ENCODE measurements at regions not wholly inside any gene's neighbourhood (a gene's known extent, or its start where the extent isn't known, plus 50 kb on each side); places are given as distances from the start of the nearest gene placed in this dataset.

DNA sequence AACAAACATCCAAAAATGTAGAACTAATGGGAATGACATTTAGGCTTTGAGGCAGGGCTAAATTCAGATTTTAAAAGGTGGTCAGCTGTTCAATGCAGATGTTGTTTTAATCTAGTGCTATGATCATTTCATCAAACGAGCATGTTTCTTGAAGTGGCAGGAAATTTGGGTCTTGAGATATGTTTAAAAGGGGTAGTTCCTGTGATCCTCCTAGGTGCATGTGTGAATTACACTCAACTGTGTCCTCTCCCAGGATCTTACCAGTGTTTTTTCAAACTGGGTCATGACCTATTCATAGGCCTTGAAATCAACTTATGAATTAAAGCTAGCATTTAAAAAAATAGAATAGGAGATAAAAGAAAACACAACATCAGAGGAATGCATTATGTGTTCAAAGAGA is 57.4 kb upstream of the ACMSD start:
- no peak for TF ChIP-seq CTCF (IDR thresholded peaks at IDR 0.05)
- TF ChIP-seq POLR2AphosphoS5 (IDR thresholded peaks at IDR 0.05; ENCODE audit: low read depth, low read length): no peak
- TF ChIP-seq SIN3A (IDR thresholded peaks at IDR 0.05; ENCODE audit: borderline replicate concordance, insufficient read depth, low read depth, low read length): no peak
- TF ChIP-seq, protein P1, sequence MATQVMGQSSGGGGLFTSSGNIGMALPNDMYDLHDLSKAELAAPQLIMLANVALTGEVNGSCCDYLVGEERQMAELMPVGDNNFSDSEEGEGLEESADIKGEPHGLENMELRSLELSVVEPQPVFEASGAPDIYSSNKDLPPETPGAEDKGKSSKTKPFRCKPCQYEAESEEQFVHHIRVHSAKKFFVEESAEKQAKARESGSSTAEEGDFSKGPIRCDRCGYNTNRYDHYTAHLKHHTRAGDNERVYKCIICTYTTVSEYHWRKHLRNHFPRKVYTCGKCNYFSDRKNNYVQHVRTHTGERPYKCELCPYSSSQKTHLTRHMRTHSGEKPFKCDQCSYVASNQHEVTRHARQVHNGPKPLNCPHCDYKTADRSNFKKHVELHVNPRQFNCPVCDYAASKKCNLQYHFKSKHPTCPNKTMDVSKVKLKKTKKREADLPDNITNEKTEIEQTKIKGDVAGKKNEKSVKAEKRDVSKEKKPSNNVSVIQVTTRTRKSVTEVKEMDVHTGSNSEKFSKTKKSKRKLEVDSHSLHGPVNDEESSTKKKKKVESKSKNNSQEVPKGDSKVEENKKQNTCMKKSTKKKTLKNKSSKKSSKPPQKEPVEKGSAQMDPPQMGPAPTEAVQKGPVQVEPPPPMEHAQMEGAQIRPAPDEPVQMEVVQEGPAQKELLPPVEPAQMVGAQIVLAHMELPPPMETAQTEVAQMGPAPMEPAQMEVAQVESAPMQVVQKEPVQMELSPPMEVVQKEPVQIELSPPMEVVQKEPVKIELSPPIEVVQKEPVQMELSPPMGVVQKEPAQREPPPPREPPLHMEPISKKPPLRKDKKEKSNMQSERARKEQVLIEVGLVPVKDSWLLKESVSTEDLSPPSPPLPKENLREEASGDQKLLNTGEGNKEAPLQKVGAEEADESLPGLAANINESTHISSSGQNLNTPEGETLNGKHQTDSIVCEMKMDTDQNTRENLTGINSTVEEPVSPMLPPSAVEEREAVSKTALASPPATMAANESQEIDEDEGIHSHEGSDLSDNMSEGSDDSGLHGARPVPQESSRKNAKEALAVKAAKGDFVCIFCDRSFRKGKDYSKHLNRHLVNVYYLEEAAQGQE (IDR thresholded peaks at IDR 0.05; ENCODE audit: insufficient read depth in 1 of 2, low read depth in 2 of 2, low read length in 1 of 2): no peak
- no peak for TF ChIP-seq TCF7L2 (IDR thresholded peaks at IDR 0.05; ENCODE audit: low read depth, low read length)
- no peaks in the 10 kb centered on the region for H3K36me3 ChIP-seq (ENCODE audit: control insufficient read depth, insufficient read depth, low read length)
- no peaks in the 10 kb centered on the region for H3K4me1 ChIP-seq (ENCODE audit: control insufficient read depth, insufficient read depth, low read length)
- ATAC-seq: no peak
- no peak overlapping the region for H3K4me3 ChIP-seq (ENCODE audit: low read depth in 2 of 2, low read length in 2 of 2)
- intact Hi-C loops (cut with micrococcal nuclease; ENCODE audit: unreplicated experiment) (no loop called here), in situ Hi-C loops (cut with HindIII; ENCODE audit: low pct_unique_long_range_greater_than_20kb, low sequenced_read_pairs) (no loop called here)
- no peak for DNase-seq (ENCODE audit: low read depth, low spot score)
- CTCF ChIA-PET: no interaction called here
- no peaks in the 10 kb centered on the region for H3K9me3 ChIP-seq (ENCODE audit: control insufficient read depth, insufficient read depth, low read depth, low read length)
- H3K27ac ChIP-seq (ENCODE audit: low read length): no peak overlapping the region
- BruUV-seq (replicated peaks): no TSS peak
- POLR2A ChIA-PET: no interaction called here
- H3K27me3 ChIP-seq (ENCODE audit: control insufficient read depth, insufficient read depth, low read length): peaks cover 10% of the 10 kb centered on the region

- CTCF ChIA-PET: no interaction called here
These were observed 56.3 kb upstream of the ACMSD start for GRCh38 chr2:134782107-134782506.

More at GRCh38 chr2:134782107-134782506, 56.3 kb upstream of the ACMSD start:
- DNase-seq (ENCODE audit: low read depth, low spot score): no peak
- Histone ChIP-seq H3K9me3 (ENCODE audit: control insufficient read depth, insufficient read depth, low read depth, low read length) (no peaks in the 10 kb centered on the region), H3K36me3 (ENCODE audit: control insufficient read depth, insufficient read depth, low read length) (no peaks in the 10 kb centered on the region), H3K4me3 (ENCODE audit: low read depth in 2 of 2, low read length in 2 of 2) (no peak overlapping the region), H3K27me3 (ENCODE audit: control insufficient read depth, insufficient read depth, low read length) (peaks cover 10% of the 10 kb centered on the region), H3K4me1 (ENCODE audit: control insufficient read depth, insufficient read depth, low read length) (no peaks in the 10 kb centered on the region), H3K27ac (ENCODE audit: low read length) (no peak overlapping the region)
- intact Hi-C loops (cut with micrococcal nuclease; ENCODE audit: unreplicated experiment) (loop anchor here (2.0 kb wide), 1 partner anchor 115 kb away; no protein-coding TSS in a partner anchor), in situ Hi-C loops (cut with HindIII; ENCODE audit: low pct_unique_long_range_greater_than_20kb, low sequenced_read_pairs) (no loop called here)
- POLR2A ChIA-PET: no interaction called here
- no TSS peak for BruUV-seq (replicated peaks)
- TF ChIP-seq, protein P1 (IDR thresholded peaks at IDR 0.05; ENCODE audit: insufficient read depth in 1 of 2, low read depth in 2 of 2, low read length in 1 of 2): no peak
- TF ChIP-seq SIN3A (IDR thresholded peaks at IDR 0.05; ENCODE audit: borderline replicate concordance, insufficient read depth, low read depth, low read length) (no peak), POLR2AphosphoS5 (IDR thresholded peaks at IDR 0.05; ENCODE audit: low read depth, low read length) (no peak), CTCF (IDR thresholded peaks at IDR 0.05) (no peak), TCF7L2 (IDR thresholded peaks at IDR 0.05; ENCODE audit: low read depth, low read length) (no peak)
- ATAC-seq: no peak

Measured in Panc1 (cell line).